Erythroblast (primary cell): ENCODE measurements at regions not wholly inside any gene's neighbourhood (a gene's known extent, or its start where the extent isn't known, plus 50 kb on each side); places are given as distances from the start of the nearest gene placed in this dataset.
"Not testable (repeated sequence)": the region's sequence is repeated elsewhere in the genome, so short reads cannot be mapped to it uniquely, and the experiment has no call there.

Source experiments
- GATA1 ChIP-seq: IDR thresholded peaks from 2 replicates; pipeline ENCODE4 v1.6.1; 2011; ENCODE audit warnings: low read depth, mild to moderate bottlenecking, control low read depth, low read length, moderate library complexity
- POLR2A ChIP-seq: IDR thresholded peaks from 2 replicates; pipeline ENCODE4 v1.6.1; 2011; ENCODE audit warnings: mild to moderate bottlenecking, low read length

- TF ChIP-seq POLR2A, GATA1: not testable (repeated sequence)
Measured at GRCh38 chr16:21522846-21523245, 76.5 kb upstream of the METTL9 start.
